ENCODE measurements at regions not wholly inside any gene's neighbourhood (a gene's known extent, or its start where the extent isn't known, plus 50 kb on each side); places are given as distances from the start of the nearest gene placed in this dataset.

DNA sequence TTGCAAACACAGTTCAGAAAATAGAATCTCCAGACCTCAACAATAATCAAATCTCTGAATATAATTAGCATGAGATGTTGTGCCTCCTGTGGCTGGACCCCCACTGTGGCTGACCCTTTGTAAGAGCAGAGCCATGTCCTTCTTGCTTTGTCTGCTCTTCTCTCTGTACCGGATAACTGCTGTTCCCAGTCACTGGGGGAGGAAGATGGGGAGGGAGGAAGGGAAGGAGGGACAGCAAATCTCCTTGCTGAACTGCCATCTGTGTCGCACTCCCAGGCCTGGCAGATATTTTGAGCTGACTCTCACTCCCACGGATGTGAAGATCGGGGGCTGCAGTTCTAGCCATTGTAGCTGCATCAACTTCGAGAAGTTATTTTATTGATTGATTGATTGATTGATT is 319.0 kb upstream of the CXCR4 start:
- BruUV-seq (replicated peaks): no TSS peak
- Histone ChIP-seq H3K36me3 (ENCODE audit: control insufficient read depth, insufficient read depth, low read length) (no peaks in the 10 kb centered on the region), H3K27ac (ENCODE audit: low read length) (no peak overlapping the region), H3K9me3 (ENCODE audit: control insufficient read depth, insufficient read depth, low read depth, low read length) (no peaks in the 10 kb centered on the region), H3K4me1 (ENCODE audit: control insufficient read depth, insufficient read depth, low read length) (no peaks in the 10 kb centered on the region), H3K27me3 (ENCODE audit: control insufficient read depth, insufficient read depth, low read length) (no peaks in the 10 kb centered on the region), H3K4me3 (ENCODE audit: low read depth in 2 of 2, low read length in 2 of 2) (no peak overlapping the region)
- in situ Hi-C loops (cut with HindIII; ENCODE audit: low pct_unique_long_range_greater_than_20kb, low sequenced_read_pairs): no loop called here
- CTCF ChIA-PET: no interaction called here
- POLR2A ChIA-PET: no interaction called here
- intact Hi-C loops (cut with micrococcal nuclease; ENCODE audit: unreplicated experiment): no loop called here
- no peak for TF ChIP-seq SIN3A (IDR thresholded peaks at IDR 0.05; ENCODE audit: borderline replicate concordance, insufficient read depth, low read depth, low read length)
- no peak for TF ChIP-seq POLR2AphosphoS5 (IDR thresholded peaks at IDR 0.05; ENCODE audit: low read depth, low read length)
- TF ChIP-seq, protein P1, sequence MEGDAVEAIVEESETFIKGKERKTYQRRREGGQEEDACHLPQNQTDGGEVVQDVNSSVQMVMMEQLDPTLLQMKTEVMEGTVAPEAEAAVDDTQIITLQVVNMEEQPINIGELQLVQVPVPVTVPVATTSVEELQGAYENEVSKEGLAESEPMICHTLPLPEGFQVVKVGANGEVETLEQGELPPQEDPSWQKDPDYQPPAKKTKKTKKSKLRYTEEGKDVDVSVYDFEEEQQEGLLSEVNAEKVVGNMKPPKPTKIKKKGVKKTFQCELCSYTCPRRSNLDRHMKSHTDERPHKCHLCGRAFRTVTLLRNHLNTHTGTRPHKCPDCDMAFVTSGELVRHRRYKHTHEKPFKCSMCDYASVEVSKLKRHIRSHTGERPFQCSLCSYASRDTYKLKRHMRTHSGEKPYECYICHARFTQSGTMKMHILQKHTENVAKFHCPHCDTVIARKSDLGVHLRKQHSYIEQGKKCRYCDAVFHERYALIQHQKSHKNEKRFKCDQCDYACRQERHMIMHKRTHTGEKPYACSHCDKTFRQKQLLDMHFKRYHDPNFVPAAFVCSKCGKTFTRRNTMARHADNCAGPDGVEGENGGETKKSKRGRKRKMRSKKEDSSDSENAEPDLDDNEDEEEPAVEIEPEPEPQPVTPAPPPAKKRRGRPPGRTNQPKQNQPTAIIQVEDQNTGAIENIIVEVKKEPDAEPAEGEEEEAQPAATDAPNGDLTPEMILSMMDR (IDR thresholded peaks at IDR 0.05): no peak
- no peak for TF ChIP-seq TCF7L2 (IDR thresholded peaks at IDR 0.05; ENCODE audit: low read depth, low read length)
- TF ChIP-seq, protein P2, sequence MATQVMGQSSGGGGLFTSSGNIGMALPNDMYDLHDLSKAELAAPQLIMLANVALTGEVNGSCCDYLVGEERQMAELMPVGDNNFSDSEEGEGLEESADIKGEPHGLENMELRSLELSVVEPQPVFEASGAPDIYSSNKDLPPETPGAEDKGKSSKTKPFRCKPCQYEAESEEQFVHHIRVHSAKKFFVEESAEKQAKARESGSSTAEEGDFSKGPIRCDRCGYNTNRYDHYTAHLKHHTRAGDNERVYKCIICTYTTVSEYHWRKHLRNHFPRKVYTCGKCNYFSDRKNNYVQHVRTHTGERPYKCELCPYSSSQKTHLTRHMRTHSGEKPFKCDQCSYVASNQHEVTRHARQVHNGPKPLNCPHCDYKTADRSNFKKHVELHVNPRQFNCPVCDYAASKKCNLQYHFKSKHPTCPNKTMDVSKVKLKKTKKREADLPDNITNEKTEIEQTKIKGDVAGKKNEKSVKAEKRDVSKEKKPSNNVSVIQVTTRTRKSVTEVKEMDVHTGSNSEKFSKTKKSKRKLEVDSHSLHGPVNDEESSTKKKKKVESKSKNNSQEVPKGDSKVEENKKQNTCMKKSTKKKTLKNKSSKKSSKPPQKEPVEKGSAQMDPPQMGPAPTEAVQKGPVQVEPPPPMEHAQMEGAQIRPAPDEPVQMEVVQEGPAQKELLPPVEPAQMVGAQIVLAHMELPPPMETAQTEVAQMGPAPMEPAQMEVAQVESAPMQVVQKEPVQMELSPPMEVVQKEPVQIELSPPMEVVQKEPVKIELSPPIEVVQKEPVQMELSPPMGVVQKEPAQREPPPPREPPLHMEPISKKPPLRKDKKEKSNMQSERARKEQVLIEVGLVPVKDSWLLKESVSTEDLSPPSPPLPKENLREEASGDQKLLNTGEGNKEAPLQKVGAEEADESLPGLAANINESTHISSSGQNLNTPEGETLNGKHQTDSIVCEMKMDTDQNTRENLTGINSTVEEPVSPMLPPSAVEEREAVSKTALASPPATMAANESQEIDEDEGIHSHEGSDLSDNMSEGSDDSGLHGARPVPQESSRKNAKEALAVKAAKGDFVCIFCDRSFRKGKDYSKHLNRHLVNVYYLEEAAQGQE (IDR thresholded peaks at IDR 0.05; ENCODE audit: insufficient read depth in 1 of 2, low read depth in 2 of 2, low read length in 1 of 2): no peak
- ATAC-seq: no peak
- DNase-seq (ENCODE audit: low read depth, low spot score): no peak

- no TSS peak for BruUV-seq (replicated peaks)
- POLR2A ChIA-PET: no interaction called here
- Histone ChIP-seq H3K4me1 (ENCODE audit: control insufficient read depth, insufficient read depth, low read length) (no peaks in the 10 kb centered on the region), H3K27ac (ENCODE audit: low read length) (no peak overlapping the region), H3K27me3 (ENCODE audit: control insufficient read depth, insufficient read depth, low read length) (no peaks in the 10 kb centered on the region), H3K4me3 (ENCODE audit: low read depth in 2 of 2, low read length in 2 of 2) (no peak overlapping the region), H3K36me3 (ENCODE audit: control insufficient read depth, insufficient read depth, low read length) (no peaks in the 10 kb centered on the region), H3K9me3 (ENCODE audit: control insufficient read depth, insufficient read depth, low read depth, low read length) (no peaks in the 10 kb centered on the region)
- CTCF ChIA-PET: no interaction called here
- TF ChIP-seq POLR2AphosphoS5 (IDR thresholded peaks at IDR 0.05; ENCODE audit: low read depth, low read length): no peak
- TF ChIP-seq, protein P1 (IDR thresholded peaks at IDR 0.05): no peak
- TF ChIP-seq, protein P2 (IDR thresholded peaks at IDR 0.05; ENCODE audit: insufficient read depth in 1 of 2, low read depth in 2 of 2, low read length in 1 of 2): no peak
- TF ChIP-seq TCF7L2 (IDR thresholded peaks at IDR 0.05; ENCODE audit: low read depth, low read length): no peak
- TF ChIP-seq SIN3A (IDR thresholded peaks at IDR 0.05; ENCODE audit: borderline replicate concordance, insufficient read depth, low read depth, low read length): no peak
- ATAC-seq (no peak), DNase-seq (ENCODE audit: low read depth, low spot score) (no peak)
- in situ Hi-C loops (cut with HindIII; ENCODE audit: low pct_unique_long_range_greater_than_20kb, low sequenced_read_pairs) (no loop called here), intact Hi-C loops (cut with micrococcal nuclease; ENCODE audit: unreplicated experiment) (no loop called here)
These were observed 316.3 kb upstream of the CXCR4 start for GRCh38 chr2:136434251-136434715.
